Upper lobe of right lung (tissue), 1 donor: ENCODE measurements at regions not wholly inside any gene's neighbourhood (a gene's known extent, or its start where the extent isn't known, plus 50 kb on each side); places are given as distances from the start of the nearest gene placed in this dataset.
"Not testable (repeated sequence)": the region's sequence is repeated elsewhere in the genome, so short reads cannot be mapped to it uniquely, and the experiment has no call there.

Experiments used
- ATAC-seq: fragments of 200-7000 bp; cut with Tn5 transposase; one replicate; pipeline ENCODE4 v1.9.1; 2020; ENCODE audit warnings: mild to moderate bottlenecking, moderate library complexity
- DNase-seq: peaks from one replicate; pipeline ENCODE4 v3.0.0-alpha.2; 2020
- H3K27ac ChIP-seq: fragments of 200-600 bp; one replicate; pipeline ENCODE4 v1.8.0; 2022
- H3K27me3 ChIP-seq: fragments of 200-600 bp; one replicate; pipeline ENCODE4 v1.8.0; 2022; ENCODE audit warnings: mild to moderate bottlenecking
- H3K36me3 ChIP-seq: fragments of 200-600 bp; one replicate; pipeline ENCODE4 v1.8.0; 2022
- H3K4me1 ChIP-seq: fragments of 200-600 bp; one replicate; pipeline ENCODE4 v1.8.0; 2022
- H3K4me3 ChIP-seq: fragments of 200-600 bp; one replicate; pipeline ENCODE4 v1.8.0; 2022; ENCODE audit warnings: mild to moderate bottlenecking
- H3K9me3 ChIP-seq: fragments of 200-600 bp; one replicate; pipeline ENCODE4 v1.8.0; 2022
- CTCF ChIP-seq: fragments of 200-600 bp; IDR thresholded peaks from one replicate; pipeline ENCODE4 v1.8.0; 2022; ENCODE audit warnings: antibody characterized with exemption
- intact Hi-C: fragments of 100-400 bp; cut with DNase I; formaldehyde crosslinking; loops from one replicate; pipeline ENCODE4 v1.11.0; 2022
- donor health status: DM: no; HTN: yes; CAD: no; lungs with severe emphysema.

- no peak for TF ChIP-seq CTCF
- no peak for DNase-seq
Measured at GRCh38 chr5:75869891-75870290, 152.7 kb upstream of the POC5 start.

GRCh38 chr5:75862872-75863271 lies 145.6 kb upstream of the POC5 start:
- TF ChIP-seq CTCF = no peak
- no peak for ATAC-seq
- no peak overlapping the region for H3K4me3 ChIP-seq
- H3K4me1 ChIP-seq = no peaks in the 10 kb centered on the region
- no peaks in the 10 kb centered on the region for H3K9me3 ChIP-seq
- H3K27me3 ChIP-seq = no peaks in the 10 kb centered on the region
- intact Hi-C loops = no loop called here
- H3K27ac ChIP-seq = no peak overlapping the region
- DNase-seq = no peak
- no peaks in the 10 kb centered on the region for H3K36me3 ChIP-seq

More at GRCh38 chr5:75869891-75870290, 152.7 kb upstream of the POC5 start:
- H3K36me3 ChIP-seq = no peaks in the 10 kb centered on the region
- H3K27me3 ChIP-seq = no peaks in the 10 kb centered on the region
- no peaks in the 10 kb centered on the region for H3K9me3 ChIP-seq
- H3K4me3 ChIP-seq = no peak overlapping the region
- intact Hi-C loops = no loop called here
- ATAC-seq = no peak
- H3K27ac ChIP-seq = no peak overlapping the region
- no peaks in the 10 kb centered on the region for H3K4me1 ChIP-seq

- H3K4me1 ChIP-seq, intact Hi-C loops, DNase-seq, H3K9me3 ChIP-seq, ATAC-seq, H3K27me3 ChIP-seq, H3K27ac ChIP-seq, H3K36me3 ChIP-seq, H3K4me3 ChIP-seq: not testable (repeated sequence)
Measured at GRCh38 chr5:75859621-75860020, 142.4 kb upstream of the POC5 start.

GRCh38 chr5:75856056-75856455 lies 138.8 kb upstream of the POC5 start:
- no peak for TF ChIP-seq CTCF
- ATAC-seq = no peak
- Histone ChIP-seq H3K4me3 (no peak overlapping the region), H3K27ac (no peak overlapping the region), H3K36me3 (no peaks in the 10 kb centered on the region), H3K27me3 (no peaks in the 10 kb centered on the region), H3K9me3 (no peaks in the 10 kb centered on the region), H3K4me1 (no peaks in the 10 kb centered on the region)
- intact Hi-C loops = no loop called here
- no peak for DNase-seq

- DNase-seq = no peak
- no peaks in the 10 kb centered on the region for H3K27me3 ChIP-seq
- no peak for TF ChIP-seq CTCF
- ATAC-seq = no peak
- no peaks in the 10 kb centered on the region for H3K4me1 ChIP-seq
- H3K4me3 ChIP-seq = no peak overlapping the region
- H3K27ac ChIP-seq = no peak overlapping the region
- intact Hi-C loops = no loop called here
- H3K9me3 ChIP-seq = no peaks in the 10 kb centered on the region
- no peaks in the 10 kb centered on the region for H3K36me3 ChIP-seq
Measured at GRCh38 chr5:75848077-75848476, 130.8 kb upstream of the POC5 start.

- ATAC-seq = no peak
Measured at GRCh38 chr5:75847561-75848021, 130.4 kb upstream of the POC5 start.

More at GRCh38 chr5:75847561-75848021, 130.4 kb upstream of the POC5 start:
- H3K27me3 ChIP-seq = no peaks in the 10 kb centered on the region
- H3K36me3 ChIP-seq = no peaks in the 10 kb centered on the region
- no peak for TF ChIP-seq CTCF
- no peak overlapping the region for H3K27ac ChIP-seq
- no peak for DNase-seq
- H3K9me3 ChIP-seq = no peaks in the 10 kb centered on the region
- H3K4me1 ChIP-seq = no peaks in the 10 kb centered on the region
- H3K4me3 ChIP-seq = no peak overlapping the region
- intact Hi-C loops = no loop called here
